HL-60 (cell line): ENCODE measurements at regions not wholly inside any gene's neighbourhood (a gene's known extent, or its start where the extent isn't known, plus 50 kb on each side); places are given as distances from the start of the nearest gene placed in this dataset.
A peak's percentile ranks its signal among the peaks of the same experiment; 100 is the strongest.

Experiments used
- DNase-seq, 2 experiments: peaks; one replicate each; pipeline ENCODE4 v3.0.0-alpha.2; 2010 to 2020; ENCODE audit warnings: low read depth in 1 of 2, low spot score in 1 of 2
- H3K27ac ChIP-seq: fragments of 250-450 bp; sonication (Bioruptor Pico); replicated peaks from 2 replicates; pipeline ENCODE4 v1.5.1; 2020; ENCODE audit warnings: mild to moderate bottlenecking, moderate library complexity
- H3K27me3 ChIP-seq: fragments of 250-450 bp; sonication (Bioruptor Pico); 2 replicates; pipeline ENCODE4 v1.5.1; 2021; ENCODE audit warnings: mild to moderate bottlenecking, moderate library complexity; ENCODE audit not compliant: insufficient read depth, poor library complexity, severe bottlenecking
- H3K4me3 ChIP-seq: replicated peaks from 2 replicates; pipeline ENCODE4 v1.5.1; 2011; ENCODE audit warnings: mild to moderate bottlenecking, control low read depth, low read length; ENCODE audit not compliant: insufficient read depth
- GABPA ChIP-seq: IDR thresholded peaks from 2 replicates; pipeline ENCODE4 v1.6.1; 2012; ENCODE audit warnings: low read depth
- POLR2AphosphoS5 ChIP-seq: IDR thresholded peaks from 2 replicates; pipeline ENCODE4 v1.6.1; 2012; ENCODE audit warnings: low read depth
- SPI1 ChIP-seq: IDR thresholded peaks from 2 replicates; pipeline ENCODE4 v1.6.1; 2012; ENCODE audit warnings: low read depth, mild to moderate bottlenecking, borderline replicate concordance
- TF ChIP-seq, protein P1 (sequence below): IDR thresholded peaks from 2 replicates; pipeline ENCODE4 v1.6.1; 2012; ENCODE audit warnings: low read depth; ENCODE audit not compliant: insufficient replicate concordance
- TF ChIP-seq, protein P2 (sequence below): IDR thresholded peaks from one replicate; pipeline ENCODE4 v1.5.1; 2011; ENCODE audit warnings: low read length, control low read depth, inconsistent platforms; ENCODE audit not compliant: insufficient read depth

DNA sequence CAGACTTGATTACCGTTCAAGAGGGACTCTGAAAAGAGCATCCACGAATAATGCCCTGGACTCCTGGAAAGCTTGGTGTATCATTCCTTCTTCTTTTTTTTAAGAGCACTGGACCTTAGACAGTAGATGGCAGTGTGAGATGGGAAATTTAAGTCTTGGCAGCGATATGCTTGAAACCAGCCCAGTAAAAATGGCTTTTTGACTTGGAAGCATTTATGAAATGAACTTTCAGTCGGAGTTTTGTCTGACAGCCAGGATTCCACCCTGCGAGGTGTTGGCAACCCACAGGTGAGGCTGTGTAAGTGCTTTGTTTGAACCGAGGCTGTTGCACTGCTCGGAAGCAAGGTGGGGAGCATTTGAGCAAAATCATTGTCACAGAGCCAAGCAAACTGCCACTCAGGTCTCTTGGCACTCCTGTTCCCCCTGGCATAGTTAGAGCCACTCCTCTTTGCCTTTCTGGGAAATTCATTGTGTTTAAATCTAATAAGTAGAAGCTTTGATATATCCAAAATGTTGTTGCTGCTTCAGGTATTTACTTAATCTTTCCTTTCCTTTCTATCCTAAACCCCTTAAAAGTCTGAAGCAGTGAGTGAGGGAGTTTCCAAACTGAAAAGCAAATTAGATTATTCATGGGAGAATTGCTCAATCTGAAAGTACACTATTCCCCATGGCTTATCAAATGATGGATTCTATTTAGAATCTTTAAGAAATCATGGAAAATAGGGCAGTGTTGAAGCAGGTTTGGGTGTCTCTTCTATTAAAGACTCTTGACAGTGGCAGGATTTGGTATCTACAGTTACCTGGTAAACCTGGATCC lies 272.8 kb upstream of the SLC35B3 start:
- Histone ChIP-seq H3K4me3 (no peak overlapping the region), H3K27me3 (no peaks in the 10 kb centered on the region), H3K27ac (no peak overlapping the region)
- TF ChIP-seq, protein P1, sequence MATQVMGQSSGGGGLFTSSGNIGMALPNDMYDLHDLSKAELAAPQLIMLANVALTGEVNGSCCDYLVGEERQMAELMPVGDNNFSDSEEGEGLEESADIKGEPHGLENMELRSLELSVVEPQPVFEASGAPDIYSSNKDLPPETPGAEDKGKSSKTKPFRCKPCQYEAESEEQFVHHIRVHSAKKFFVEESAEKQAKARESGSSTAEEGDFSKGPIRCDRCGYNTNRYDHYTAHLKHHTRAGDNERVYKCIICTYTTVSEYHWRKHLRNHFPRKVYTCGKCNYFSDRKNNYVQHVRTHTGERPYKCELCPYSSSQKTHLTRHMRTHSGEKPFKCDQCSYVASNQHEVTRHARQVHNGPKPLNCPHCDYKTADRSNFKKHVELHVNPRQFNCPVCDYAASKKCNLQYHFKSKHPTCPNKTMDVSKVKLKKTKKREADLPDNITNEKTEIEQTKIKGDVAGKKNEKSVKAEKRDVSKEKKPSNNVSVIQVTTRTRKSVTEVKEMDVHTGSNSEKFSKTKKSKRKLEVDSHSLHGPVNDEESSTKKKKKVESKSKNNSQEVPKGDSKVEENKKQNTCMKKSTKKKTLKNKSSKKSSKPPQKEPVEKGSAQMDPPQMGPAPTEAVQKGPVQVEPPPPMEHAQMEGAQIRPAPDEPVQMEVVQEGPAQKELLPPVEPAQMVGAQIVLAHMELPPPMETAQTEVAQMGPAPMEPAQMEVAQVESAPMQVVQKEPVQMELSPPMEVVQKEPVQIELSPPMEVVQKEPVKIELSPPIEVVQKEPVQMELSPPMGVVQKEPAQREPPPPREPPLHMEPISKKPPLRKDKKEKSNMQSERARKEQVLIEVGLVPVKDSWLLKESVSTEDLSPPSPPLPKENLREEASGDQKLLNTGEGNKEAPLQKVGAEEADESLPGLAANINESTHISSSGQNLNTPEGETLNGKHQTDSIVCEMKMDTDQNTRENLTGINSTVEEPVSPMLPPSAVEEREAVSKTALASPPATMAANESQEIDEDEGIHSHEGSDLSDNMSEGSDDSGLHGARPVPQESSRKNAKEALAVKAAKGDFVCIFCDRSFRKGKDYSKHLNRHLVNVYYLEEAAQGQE = no peak
- TF ChIP-seq GABPA = no peak
- TF ChIP-seq, protein P2, sequence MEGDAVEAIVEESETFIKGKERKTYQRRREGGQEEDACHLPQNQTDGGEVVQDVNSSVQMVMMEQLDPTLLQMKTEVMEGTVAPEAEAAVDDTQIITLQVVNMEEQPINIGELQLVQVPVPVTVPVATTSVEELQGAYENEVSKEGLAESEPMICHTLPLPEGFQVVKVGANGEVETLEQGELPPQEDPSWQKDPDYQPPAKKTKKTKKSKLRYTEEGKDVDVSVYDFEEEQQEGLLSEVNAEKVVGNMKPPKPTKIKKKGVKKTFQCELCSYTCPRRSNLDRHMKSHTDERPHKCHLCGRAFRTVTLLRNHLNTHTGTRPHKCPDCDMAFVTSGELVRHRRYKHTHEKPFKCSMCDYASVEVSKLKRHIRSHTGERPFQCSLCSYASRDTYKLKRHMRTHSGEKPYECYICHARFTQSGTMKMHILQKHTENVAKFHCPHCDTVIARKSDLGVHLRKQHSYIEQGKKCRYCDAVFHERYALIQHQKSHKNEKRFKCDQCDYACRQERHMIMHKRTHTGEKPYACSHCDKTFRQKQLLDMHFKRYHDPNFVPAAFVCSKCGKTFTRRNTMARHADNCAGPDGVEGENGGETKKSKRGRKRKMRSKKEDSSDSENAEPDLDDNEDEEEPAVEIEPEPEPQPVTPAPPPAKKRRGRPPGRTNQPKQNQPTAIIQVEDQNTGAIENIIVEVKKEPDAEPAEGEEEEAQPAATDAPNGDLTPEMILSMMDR = peak; percentile 38
- DNase-seq = peak in 1 of 2 experiments; percentile 35

DNA sequence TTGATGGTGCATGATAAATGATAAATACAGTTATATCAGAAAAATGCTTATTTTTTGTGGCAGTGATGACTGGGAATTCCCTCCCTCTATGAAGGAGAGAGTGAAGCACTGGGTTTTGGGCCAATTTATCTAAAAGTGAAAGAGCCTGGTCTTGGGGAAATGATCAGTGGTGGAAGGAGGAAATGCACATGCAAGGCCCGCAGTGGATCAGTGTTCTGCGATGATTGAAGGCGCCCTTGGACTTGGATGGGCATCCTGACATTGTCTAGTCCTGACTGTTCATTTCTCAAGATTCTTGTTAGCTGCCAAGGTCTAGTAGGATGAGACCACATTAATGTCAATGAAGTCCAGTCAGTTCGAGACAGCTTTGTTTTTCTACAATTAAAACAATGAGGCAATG lies 272.0 kb upstream of the SLC35B3 start:
- Histone ChIP-seq H3K4me3 (no peak overlapping the region), H3K27ac (no peak overlapping the region), H3K27me3 (no peaks in the 10 kb centered on the region)
- TF ChIP-seq GABPA (no peak), SPI1 (no peak), POLR2AphosphoS5 (no peak)
- TF ChIP-seq, protein P1 = no peak
- TF ChIP-seq, protein P2 = no peak
- DNase-seq = no peak

DNA sequence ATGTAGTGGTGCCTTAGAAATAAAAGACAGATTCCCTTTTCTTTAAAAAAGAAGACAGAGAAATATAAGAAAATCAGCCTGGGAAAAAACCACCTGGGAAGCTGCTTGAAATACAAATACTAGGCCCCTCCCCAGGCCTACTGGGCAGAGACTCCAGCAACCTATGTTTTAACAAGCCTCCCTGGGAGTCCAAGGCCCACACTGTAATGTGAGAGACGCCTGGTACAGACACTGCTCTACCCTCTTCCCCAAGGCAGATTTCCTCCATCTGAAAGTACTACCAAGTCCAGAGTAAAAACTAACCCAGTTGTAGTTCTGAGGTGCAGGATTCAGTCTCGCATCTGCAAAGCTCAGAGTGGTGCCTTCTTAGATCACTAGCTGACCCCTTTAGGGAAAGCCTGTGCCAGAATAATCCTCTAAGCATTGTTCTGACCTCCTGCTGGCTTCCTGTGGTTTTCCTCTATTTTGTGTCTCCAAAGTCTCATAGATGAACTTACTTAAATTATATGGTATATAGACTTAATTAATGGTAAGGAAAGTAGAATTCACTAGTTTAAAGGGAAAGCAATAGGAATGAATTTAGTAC lies 270.2 kb upstream of the SLC35B3 start:
- no peak overlapping the region for H3K27ac ChIP-seq
- DNase-seq = no peak
- H3K4me3 ChIP-seq = no peak overlapping the region
- TF ChIP-seq, protein P1 = no peak
- TF ChIP-seq POLR2AphosphoS5 = no peak
- TF ChIP-seq, protein P2 = no peak
- no peaks in the 10 kb centered on the region for H3K27me3 ChIP-seq
